H1 (cell line): ENCODE measurements at regions not wholly inside any gene's neighbourhood (a gene's known extent, or its start where the extent isn't known, plus 50 kb on each side); places are given as distances from the start of the nearest gene placed in this dataset.

Source experiments
- CTCF ChIA-PET: fragments of 300-600 bp; sonication (Branson Sonifier 250); formaldehyde crosslinking; loops from one replicate; lab custom pipeline; 2021; ENCODE audit not compliant: partially characterized antibody; lab: Charles Lee
- POLR2A ChIA-PET: fragments of 300-600 bp; sonication (Branson Sonifier 250); formaldehyde crosslinking; loops from one replicate; lab custom pipeline; 2021; ENCODE audit warnings: inconsistent platforms; ENCODE audit not compliant: partially characterized antibody; lab: Charles Lee
- DNase-seq, 2 experiments: peaks; one replicate each; pipeline versions ENCODE4 v3.0.0 to v3.0.0-alpha.2; 2010 to 2022; ENCODE audit warnings: low spot score in 2 of 2, low read depth in 1 of 2, mixed read lengths in 1 of 2
- FAIRE-seq: peaks from 2 replicates; lab custom pipeline; 2011; peaks lifted over from hg19 to GRCh38; lab: Jason Lieb, UNC
- H2AFZ ChIP-seq: 2 replicates; pipeline ENCODE4 v1.8.1; 2012; ENCODE audit warnings: low read length, inconsistent platforms
- H2AK5ac ChIP-seq: 2 replicates; pipeline ENCODE4 v1.6.1; 2013; ENCODE audit warnings: low read depth, low read length
- H2BK120ac ChIP-seq: replicated peaks from 2 replicates; pipeline ENCODE3; 2013; ENCODE audit warnings: low read depth, low read length, inconsistent platforms
- H2BK12ac ChIP-seq: 2 replicates; pipeline ENCODE4 v1.6.1; 2013; ENCODE audit warnings: low read depth, low read length
- H2BK15ac ChIP-seq: 2 replicates; pipeline ENCODE4 v1.6.1; 2013; ENCODE audit warnings: low read length
- H2BK20ac ChIP-seq: 2 replicates; pipeline ENCODE4 v1.6.1; 2013; ENCODE audit warnings: low read length
- H2BK5ac ChIP-seq: 2 replicates; pipeline ENCODE4 v1.6.1; 2013; ENCODE audit warnings: low read depth, low read length
- H3K14ac ChIP-seq: 2 replicates; pipeline ENCODE4 v1.6.1; 2013; ENCODE audit warnings: inconsistent platforms; ENCODE audit not compliant: insufficient read length
- H3K18ac ChIP-seq: 2 replicates; pipeline ENCODE4 v1.6.1; 2013; ENCODE audit warnings: low read length; ENCODE audit errors: extremely low read depth
- H3K23ac ChIP-seq: 2 replicates; pipeline ENCODE4 v1.6.1; 2013; ENCODE audit warnings: inconsistent platforms; ENCODE audit not compliant: insufficient read length
- H3K23me2 ChIP-seq: 2 replicates; pipeline ENCODE4 v1.6.1; 2013; ENCODE audit warnings: low read depth, low read length
- H3K27ac ChIP-seq: 2 replicates; pipeline ENCODE4 v1.6.1; 2011; ENCODE audit warnings: low read depth, low read length, inconsistent platforms
- H3K27me3 ChIP-seq, 4 experiments: replicated peaks in 1 of 4; 1 replicate in 1 of 4; 2 replicates in 3 of 4; pipeline versions ENCODE4 v1.6.1 to v1.8.1; 2011 to 2013; ENCODE audit warnings: low read length in 3 of 4, mild to moderate bottlenecking in 3 of 4, inconsistent platforms in 2 of 4, mixed read lengths in 2 of 4, moderate library complexity in 1 of 4; ENCODE audit not compliant: control insufficient read depth in 3 of 4, insufficient read depth in 3 of 4; ENCODE audit errors: extremely low read depth in 1 of 4
- H3K36me3 ChIP-seq, 4 experiments: 2 replicates each; pipeline versions ENCODE4 v1.6.1 to v1.8.1; 2011 to 2013; ENCODE audit warnings: mild to moderate bottlenecking in 4 of 4, low read length in 3 of 4, moderate library complexity in 2 of 4, control low read depth in 1 of 4, inconsistent platforms in 1 of 4; ENCODE audit not compliant: insufficient read depth in 4 of 4, control insufficient read depth in 2 of 4
- H3K4ac ChIP-seq: replicated peaks from 2 replicates; pipeline ENCODE3; 2013; ENCODE audit warnings: low read length, low read depth, mixed read lengths, inconsistent platforms; ENCODE audit not compliant: insufficient read length
- H3K4me1 ChIP-seq, 4 experiments: replicated peaks in 1 of 4; 1 replicate in 1 of 4; 2 replicates in 3 of 4; pipeline versions ENCODE4 v1.6.1 to v1.8.1; 2011 to 2013; ENCODE audit warnings: low read length in 3 of 4, inconsistent platforms in 2 of 4, mixed read lengths in 1 of 4; ENCODE audit not compliant: insufficient read depth in 4 of 4, control insufficient read depth in 3 of 4
- H3K4me2 ChIP-seq, 2 experiments: 2 replicates each; pipeline versions ENCODE4 v1.6.1 to v1.8.1; 2011 to 2013; ENCODE audit warnings: low read depth in 2 of 2, low read length in 2 of 2, control low read depth in 1 of 2, inconsistent platforms in 1 of 2, mild to moderate bottlenecking in 1 of 2; ENCODE audit not compliant: insufficient read depth in 1 of 2
- H3K4me3 ChIP-seq, 4 experiments: fragments of 200-600, 300-600 bp in 1 of 4; sonication (generic), shearing (Covaris generic), sonication (Bioruptor Twin) in 1 of 4; 2 replicates each; pipeline versions ENCODE4 v1.5.1 to v1.8.1; 2011 to 2016; ENCODE audit warnings: low read length in 4 of 4, low read depth in 3 of 4, control low read depth in 2 of 4, inconsistent platforms in 2 of 4, mild to moderate bottlenecking in 2 of 4, mixed read lengths in 1 of 4, moderate library complexity in 1 of 4; ENCODE audit not compliant: insufficient read depth in 2 of 4; ENCODE audit errors: extremely low read depth in 1 of 4
- H3K56ac ChIP-seq: replicated peaks from 2 replicates; pipeline ENCODE3; 2013; ENCODE audit warnings: low read depth, mild to moderate bottlenecking, mixed read lengths, low read length, inconsistent platforms; ENCODE audit not compliant: insufficient read length
- H3K79me1 ChIP-seq: 2 replicates; pipeline ENCODE4 v1.6.1; 2013; ENCODE audit warnings: low read depth, low read length, control low read depth
- H3K79me2 ChIP-seq, 2 experiments: 2 replicates each; pipeline versions ENCODE4 v1.6.1 to v1.8.1; 2012 to 2013; ENCODE audit warnings: low read length in 2 of 2, mild to moderate bottlenecking in 2 of 2, inconsistent platforms in 1 of 2; ENCODE audit not compliant: insufficient read depth in 2 of 2, control insufficient read depth in 1 of 2
- H3K9ac ChIP-seq, 4 experiments: replicated peaks in 1 of 4; 1 replicate in 1 of 4; 2 replicates in 3 of 4; pipeline versions ENCODE4 v1.6.1 to v1.8.1; 2011 to 2013; ENCODE audit warnings: low read depth in 3 of 4, low read length in 3 of 4, control low read depth in 2 of 4, mild to moderate bottlenecking in 2 of 4, moderate library complexity in 2 of 4, inconsistent platforms in 1 of 4; ENCODE audit errors: extremely low read depth in 1 of 4
- H3K9me3 ChIP-seq, 2 experiments: 2 replicates each; pipeline versions ENCODE4 v1.6.1 to v1.8.1; 2012 to 2013; ENCODE audit warnings: mild to moderate bottlenecking in 2 of 2, moderate library complexity in 2 of 2, control low read depth in 1 of 2, inconsistent platforms in 1 of 2, low read depth in 1 of 2, low read length in 1 of 2, mixed read lengths in 1 of 2; ENCODE audit not compliant: insufficient read depth in 2 of 2
- H4K20me1 ChIP-seq, 2 experiments: replicated peaks in 1 of 2; 2 replicates each; pipeline versions ENCODE3 to v1.8.1; 2011 to 2013; ENCODE audit warnings: inconsistent platforms in 2 of 2, low read length in 2 of 2, mild to moderate bottlenecking in 1 of 2; ENCODE audit not compliant: insufficient read depth in 2 of 2, control insufficient read depth in 1 of 2
- H4K5ac ChIP-seq: 2 replicates; pipeline ENCODE4 v1.6.1; 2013; ENCODE audit warnings: low read length, low read depth, mixed read lengths, inconsistent platforms; ENCODE audit not compliant: insufficient read length
- H4K8ac ChIP-seq: 2 replicates; pipeline ENCODE4 v1.8.0; 2013; ENCODE audit warnings: mild to moderate bottlenecking, moderate library complexity, low read length, inconsistent platforms; ENCODE audit not compliant: insufficient read depth; ENCODE audit errors: extremely low read depth
- H4K91ac ChIP-seq: replicated peaks from 2 replicates; pipeline ENCODE3; 2013; ENCODE audit warnings: low read length, mixed read lengths, inconsistent platforms; ENCODE audit not compliant: insufficient read length
- EGR1 ChIP-seq: IDR thresholded peaks from 2 replicates; pipeline ENCODE4 v1.6.1; 2011; ENCODE audit warnings: low read depth, low read length, borderline replicate concordance
- WGBS, 2 experiments: shearing (Covaris generic) in 1 of 2; methylation state at CpG; one replicate each; pipeline versions ENCODE4 v1.1.6 to v1.1.7; 2013 to 2015; ENCODE audit warnings: low lambda C conversion rate in 2 of 2, mixed read lengths in 2 of 2, inconsistent platforms in 1 of 2, low coverage in 1 of 2, missing lambda C conversion rate in 1 of 2; ENCODE audit not compliant: insufficient replicate concordance in 2 of 2, insufficient coverage in 1 of 2, insufficient read length in 1 of 2; ENCODE audit errors: extremely low coverage in 1 of 2, missing lambda C conversion rate in 1 of 2; 5-methylcytosine and 5-hydroxymethylcytosine counted together
- TF ChIP-seq, protein P1 (sequence below): IDR thresholded peaks from 2 replicates; pipeline ENCODE4 v1.6.1; 2012; ENCODE audit warnings: low read length, inconsistent platforms

DNA sequence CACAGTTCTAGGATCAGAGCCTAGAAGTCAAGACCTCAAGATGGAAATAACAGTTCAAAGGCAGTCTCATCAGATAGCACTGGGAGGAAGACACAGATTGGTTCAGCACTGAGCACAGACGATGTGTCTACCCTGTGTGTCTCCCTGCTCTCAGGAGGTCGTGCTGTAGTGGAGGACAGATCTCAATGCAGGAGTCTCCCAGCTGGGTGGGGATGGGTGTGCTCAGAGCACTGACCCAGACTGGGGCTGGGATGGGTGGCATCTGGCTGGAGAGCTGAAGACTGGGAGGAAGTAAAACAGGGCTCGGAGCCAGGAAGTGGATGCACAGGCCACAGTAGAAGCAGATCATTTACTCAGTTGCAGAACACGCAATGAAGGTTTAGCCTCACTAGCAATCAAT, 69.5 kb upstream of the GDF10 start:
- Histone ChIP-seq H3K79me2 (no peaks in the 10 kb centered on the region), H4K91ac (no peak overlapping the region), H2BK15ac (no peak overlapping the region), H2AFZ (no peak overlapping the region), H3K14ac (no peak overlapping the region), H4K5ac (no peak overlapping the region), H3K23me2 (no peaks in the 10 kb centered on the region), H3K27me3 (0 out of 7 replicates have a peak, but pooled peaks cover 0 to 2% (median 0%) of the 10 kb centered on the region in 4 experiments), H3K4me3 (no peak overlapping the region), H2BK5ac (no peak overlapping the region), H4K20me1 (no peaks in the 10 kb centered on the region), H3K23ac (no peak overlapping the region), H2AK5ac (no peak overlapping the region), H3K79me1 (no peaks in the 10 kb centered on the region), H3K4me2 (no peak overlapping the region), H3K9me3 (peaks cover 0 to 3% of the 10 kb centered on the region in 2 experiments; a peak in 2 of 4 replicates), H3K18ac (no peak overlapping the region), H3K36me3 (no peaks in the 10 kb centered on the region), H3K9ac (no peak overlapping the region), H3K56ac (no peak overlapping the region), H2BK12ac (no peak overlapping the region), H2BK120ac (no peak overlapping the region), H3K4ac (no peak overlapping the region), H3K4me1 (no peaks in the 10 kb centered on the region; a peak in 1 of 7 replicates), H2BK20ac (no peak overlapping the region), H3K27ac (no peak overlapping the region), H4K8ac (no peak overlapping the region)
- 86% methylated on average over 4 of the region's 4 CpGs; no CpG with 5 or more reads in 1 of the 2 experiments for WGBS, 2 experiments
- no peak for DNase-seq
- no peak for FAIRE-seq
- ChIA-PET POLR2A (no interaction called here), CTCF (interaction anchor here (1.7 kb wide), 1 partner anchor 12 kb away, joined by 3 read pairs; no protein-coding TSS in a partner anchor)
- TF ChIP-seq, protein P1, sequence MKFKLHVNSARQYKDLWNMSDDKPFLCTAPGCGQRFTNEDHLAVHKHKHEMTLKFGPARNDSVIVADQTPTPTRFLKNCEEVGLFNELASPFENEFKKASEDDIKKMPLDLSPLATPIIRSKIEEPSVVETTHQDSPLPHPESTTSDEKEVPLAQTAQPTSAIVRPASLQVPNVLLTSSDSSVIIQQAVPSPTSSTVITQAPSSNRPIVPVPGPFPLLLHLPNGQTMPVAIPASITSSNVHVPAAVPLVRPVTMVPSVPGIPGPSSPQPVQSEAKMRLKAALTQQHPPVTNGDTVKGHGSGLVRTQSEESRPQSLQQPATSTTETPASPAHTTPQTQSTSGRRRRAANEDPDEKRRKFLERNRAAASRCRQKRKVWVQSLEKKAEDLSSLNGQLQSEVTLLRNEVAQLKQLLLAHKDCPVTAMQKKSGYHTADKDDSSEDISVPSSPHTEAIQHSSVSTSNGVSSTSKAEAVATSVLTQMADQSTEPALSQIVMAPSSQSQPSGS, result no peak
- TF ChIP-seq EGR1, result no peak
